HEK293T (cell line): ENCODE measurements at regions not wholly inside any gene's neighbourhood (a gene's known extent, or its start where the extent isn't known, plus 50 kb on each side); places are given as distances from the start of the nearest gene placed in this dataset.

ENCODE experiments used
- ARNT ChIP-seq: fragments of 450-650 bp; IDR thresholded peaks from 2 replicates; pipeline ENCODE4 v1.6.1; 2017; ENCODE audit warnings: mild to moderate bottlenecking
- FOXA1 ChIP-seq: fragments of 450-650 bp; IDR thresholded peaks from 2 replicates; pipeline ENCODE4 v1.6.1; 2016; ENCODE audit warnings: mild to moderate bottlenecking
- HDGF ChIP-seq: fragments of 450-650 bp; IDR thresholded peaks from 2 replicates; pipeline ENCODE4 v1.6.1; 2017; ENCODE audit warnings: antibody characterized with exemption, borderline replicate concordance
- SP1 ChIP-seq: fragments of 450-650 bp; IDR thresholded peaks from 2 replicates; pipeline ENCODE4 v1.6.1; 2017
- SUZ12 ChIP-seq: fragments of 450-650 bp; IDR thresholded peaks from 2 replicates; pipeline ENCODE4 v1.6.1; 2016; ENCODE audit warnings: mild to moderate bottlenecking
- TF ChIP-seq, protein P1 (sequence below): fragments of 450-650 bp; IDR thresholded peaks from 2 replicates; pipeline ENCODE4 v1.6.1; 2016

DNA sequence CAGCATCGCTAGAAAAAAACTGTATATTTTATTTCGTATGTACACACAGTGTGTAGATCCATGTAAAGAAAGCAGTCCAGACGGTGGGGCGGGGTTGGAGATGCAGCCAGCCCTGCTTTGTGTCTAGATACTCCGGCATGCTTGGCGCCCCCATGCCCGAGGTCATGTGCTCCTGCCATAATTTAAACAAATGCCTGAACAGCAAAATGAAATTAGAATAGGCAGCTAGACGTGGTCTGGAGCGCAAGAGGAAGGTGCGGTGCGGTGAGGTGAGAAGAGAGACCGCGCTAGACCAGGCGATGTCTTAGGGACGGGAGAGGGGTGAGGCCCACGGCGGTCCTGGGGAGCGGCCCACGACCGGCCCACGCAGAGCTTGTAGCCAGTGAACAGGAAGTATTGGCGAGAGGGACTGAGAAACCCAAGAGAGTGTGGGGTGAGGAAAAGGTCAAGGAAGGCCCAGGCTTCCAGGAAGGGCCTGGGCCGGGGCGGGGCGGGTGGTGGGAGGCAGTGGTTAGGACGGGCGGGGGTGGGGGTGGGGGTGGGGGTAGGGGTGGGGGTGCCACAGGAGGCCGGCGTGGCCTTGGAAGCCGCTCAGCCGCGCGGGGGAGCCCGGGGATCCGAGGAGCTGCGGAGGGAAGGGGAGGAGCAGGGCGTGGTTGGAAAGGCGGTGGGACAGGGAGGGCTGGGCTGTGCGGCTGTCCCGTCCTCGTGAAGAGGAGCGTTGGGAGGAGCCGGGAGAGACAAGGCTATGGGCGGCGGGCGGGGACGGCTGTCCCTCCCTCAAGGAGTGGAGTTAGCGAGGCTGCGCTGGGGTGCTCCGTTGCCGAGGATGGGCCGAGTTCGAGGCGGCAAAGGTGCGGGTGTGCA is 254.7 kb upstream of the SGCG start:
- TF ChIP-seq SUZ12 (no peak), FOXA1 (no peak), SP1 (no peak), ARNT (no peak), HDGF (no peak)
- TF ChIP-seq, protein P1, sequence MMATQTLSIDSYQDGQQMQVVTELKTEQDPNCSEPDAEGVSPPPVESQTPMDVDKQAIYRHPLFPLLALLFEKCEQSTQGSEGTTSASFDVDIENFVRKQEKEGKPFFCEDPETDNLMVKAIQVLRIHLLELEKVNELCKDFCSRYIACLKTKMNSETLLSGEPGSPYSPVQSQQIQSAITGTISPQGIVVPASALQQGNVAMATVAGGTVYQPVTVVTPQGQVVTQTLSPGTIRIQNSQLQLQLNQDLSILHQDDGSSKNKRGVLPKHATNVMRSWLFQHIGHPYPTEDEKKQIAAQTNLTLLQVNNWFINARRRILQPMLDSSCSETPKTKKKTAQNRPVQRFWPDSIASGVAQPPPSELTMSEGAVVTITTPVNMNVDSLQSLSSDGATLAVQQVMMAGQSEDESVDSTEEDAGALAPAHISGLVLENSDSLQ, result no peak
